ENCODE measurements at regions not wholly inside any gene's neighbourhood (a gene's known extent, or its start where the extent isn't known, plus 50 kb on each side); places are given as distances from the start of the nearest gene placed in this dataset.

DNA sequence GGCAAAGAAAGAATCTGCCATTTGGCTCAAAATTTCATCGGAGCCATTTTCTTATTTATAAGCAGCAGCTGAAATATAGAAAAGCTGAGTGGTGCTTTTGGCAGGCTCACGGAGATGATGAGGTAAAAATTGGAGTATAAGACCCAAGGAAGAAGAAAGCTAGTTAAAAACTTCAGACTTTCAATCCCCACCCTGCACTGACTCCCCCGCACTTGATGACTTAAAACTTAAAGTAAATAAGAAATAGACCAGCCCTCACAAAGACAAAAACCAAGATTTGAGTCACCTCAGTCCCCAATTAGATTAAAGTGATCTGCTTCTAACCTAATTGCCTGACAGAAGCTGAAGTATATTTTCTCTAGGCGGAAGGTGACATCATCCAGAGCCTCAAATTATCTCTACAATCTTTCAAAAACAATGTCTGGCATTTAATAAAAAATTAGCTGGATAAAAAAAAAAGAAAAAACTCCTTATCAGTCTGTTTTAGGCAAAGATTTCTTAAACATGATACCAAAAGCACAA is 124.0 kb upstream of the PJA2 start:
- TF ChIP-seq, protein P1, sequence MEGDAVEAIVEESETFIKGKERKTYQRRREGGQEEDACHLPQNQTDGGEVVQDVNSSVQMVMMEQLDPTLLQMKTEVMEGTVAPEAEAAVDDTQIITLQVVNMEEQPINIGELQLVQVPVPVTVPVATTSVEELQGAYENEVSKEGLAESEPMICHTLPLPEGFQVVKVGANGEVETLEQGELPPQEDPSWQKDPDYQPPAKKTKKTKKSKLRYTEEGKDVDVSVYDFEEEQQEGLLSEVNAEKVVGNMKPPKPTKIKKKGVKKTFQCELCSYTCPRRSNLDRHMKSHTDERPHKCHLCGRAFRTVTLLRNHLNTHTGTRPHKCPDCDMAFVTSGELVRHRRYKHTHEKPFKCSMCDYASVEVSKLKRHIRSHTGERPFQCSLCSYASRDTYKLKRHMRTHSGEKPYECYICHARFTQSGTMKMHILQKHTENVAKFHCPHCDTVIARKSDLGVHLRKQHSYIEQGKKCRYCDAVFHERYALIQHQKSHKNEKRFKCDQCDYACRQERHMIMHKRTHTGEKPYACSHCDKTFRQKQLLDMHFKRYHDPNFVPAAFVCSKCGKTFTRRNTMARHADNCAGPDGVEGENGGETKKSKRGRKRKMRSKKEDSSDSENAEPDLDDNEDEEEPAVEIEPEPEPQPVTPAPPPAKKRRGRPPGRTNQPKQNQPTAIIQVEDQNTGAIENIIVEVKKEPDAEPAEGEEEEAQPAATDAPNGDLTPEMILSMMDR (IDR thresholded peaks at IDR 0.05; ENCODE audit: insufficient read depth, low read length, poor library complexity, severe bottlenecking) = no peak
- TF ChIP-seq EZH2phosphoT487 (conservative IDR thresholded peaks at IDR 0.05; ENCODE audit: low read length) = no peak

All from SU-DHL-6 (cell line).